Lower leg skin (tissue), 4 donors: ENCODE measurements at regions not wholly inside any gene's neighbourhood (a gene's known extent, or its start where the extent isn't known, plus 50 kb on each side); places are given as distances from the start of the nearest gene placed in this dataset.

Experiments
- DNase-seq, 2 donors: peaks; one replicate each; pipeline ENCODE4 v3.0.0-alpha.2; 2019; ENCODE audit warnings: low spot score in 2 of 2
- H3K4me3 ChIP-seq: fragments of 200-600 bp; sonication (generic); 2 replicates; pipeline ENCODE4 v1.5.1; 2017; ENCODE audit warnings: mild to moderate bottlenecking, low read depth; ENCODE audit not compliant: poor library complexity, severe bottlenecking
- CTCF ChIP-seq, 3 donors: fragments of 450-650 bp; IDR thresholded peaks; one replicate each; pipeline ENCODE4 v1.5.1; 2016; ENCODE audit warnings: antibody characterized with exemption in 3 of 3, mild to moderate bottlenecking in 3 of 3, moderate library complexity in 2 of 3
- POLR2A ChIP-seq, 2 donors: fragments of 450-650 bp; IDR thresholded peaks; one replicate each; pipeline ENCODE4 v1.6.1; 2016 to 2017; ENCODE audit warnings: antibody characterized with exemption in 2 of 2, mild to moderate bottlenecking in 1 of 2, moderate library complexity in 1 of 2
- WGBS, 2 donors: methylation state at CpG; one replicate each; pipeline ENCODE4 v1.1.5; 2018; 5-methylcytosine and 5-hydroxymethylcytosine counted together
- intact Hi-C: fragments of 100-400 bp; cut with DNase I; formaldehyde crosslinking; loops from one replicate; pipeline ENCODE4 v1.15.0; 2023; ENCODE audit warnings: low total_unique reads

- H3K4me3 ChIP-seq: no peak overlapping the region
- WGBS, 2 donors: 88 to 91% methylated on average over 4 of the region's 4 CpGs
- intact Hi-C loops: no loop called here
- no peak for TF ChIP-seq CTCF (IDR thresholded peaks at IDR 0.05)
- no peak for TF ChIP-seq POLR2A (IDR thresholded peaks at IDR 0.05)
- no peak for DNase-seq
Observed at GRCh38 chr7:115083935-115084334, 162.0 kb downstream of the MDFIC start.

GRCh38 chr7:115081772-115082171 lies 159.9 kb downstream of the MDFIC start:
- no peak for DNase-seq
- no peak overlapping the region for H3K4me3 ChIP-seq
- 74 to 85% methylated on average over 3 of the region's 3 CpGs for WGBS, 2 donors
- TF ChIP-seq CTCF (IDR thresholded peaks at IDR 0.05) (no peak), POLR2A (IDR thresholded peaks at IDR 0.05) (no peak)
- intact Hi-C loops: no loop called here

- intact Hi-C loops: no loop called here
- no peak for DNase-seq
- H3K4me3 ChIP-seq: no peak overlapping the region
- TF ChIP-seq CTCF (IDR thresholded peaks at IDR 0.05) (no peak), POLR2A (IDR thresholded peaks at IDR 0.05) (no peak)
- WGBS, 2 donors: 90 to 92% methylated on average over 1 of the region's 1 CpG
Observed at GRCh38 chr7:115078851-115079250, 157.0 kb downstream of the MDFIC start.

GRCh38 chr7:115078386-115078785 lies 156.5 kb downstream of the MDFIC start:
- intact Hi-C loops: no loop called here
- H3K4me3 ChIP-seq: no peak overlapping the region
- no peak for TF ChIP-seq CTCF (IDR thresholded peaks at IDR 0.05)
- no peak for DNase-seq

GRCh38 chr7:115070311-115070710 lies 148.4 kb downstream of the MDFIC start:
- no peak overlapping the region for H3K4me3 ChIP-seq
- WGBS, 2 donors: 76 to 84% methylated on average over 1 of the region's 1 CpG
- no peak for DNase-seq
- no peak for TF ChIP-seq POLR2A (IDR thresholded peaks at IDR 0.05)
- TF ChIP-seq CTCF (IDR thresholded peaks at IDR 0.05): no peak
- intact Hi-C loops: no loop called here
